ENCODE measurements at regions not wholly inside any gene's neighbourhood (a gene's known extent, or its start where the extent isn't known, plus 50 kb on each side); places are given as distances from the start of the nearest gene placed in this dataset.
"Not testable (repeated sequence)": the region's sequence is repeated elsewhere in the genome, so short reads cannot be mapped to it uniquely, and the experiment has no call there.

- TF ChIP-seq, protein P1, sequence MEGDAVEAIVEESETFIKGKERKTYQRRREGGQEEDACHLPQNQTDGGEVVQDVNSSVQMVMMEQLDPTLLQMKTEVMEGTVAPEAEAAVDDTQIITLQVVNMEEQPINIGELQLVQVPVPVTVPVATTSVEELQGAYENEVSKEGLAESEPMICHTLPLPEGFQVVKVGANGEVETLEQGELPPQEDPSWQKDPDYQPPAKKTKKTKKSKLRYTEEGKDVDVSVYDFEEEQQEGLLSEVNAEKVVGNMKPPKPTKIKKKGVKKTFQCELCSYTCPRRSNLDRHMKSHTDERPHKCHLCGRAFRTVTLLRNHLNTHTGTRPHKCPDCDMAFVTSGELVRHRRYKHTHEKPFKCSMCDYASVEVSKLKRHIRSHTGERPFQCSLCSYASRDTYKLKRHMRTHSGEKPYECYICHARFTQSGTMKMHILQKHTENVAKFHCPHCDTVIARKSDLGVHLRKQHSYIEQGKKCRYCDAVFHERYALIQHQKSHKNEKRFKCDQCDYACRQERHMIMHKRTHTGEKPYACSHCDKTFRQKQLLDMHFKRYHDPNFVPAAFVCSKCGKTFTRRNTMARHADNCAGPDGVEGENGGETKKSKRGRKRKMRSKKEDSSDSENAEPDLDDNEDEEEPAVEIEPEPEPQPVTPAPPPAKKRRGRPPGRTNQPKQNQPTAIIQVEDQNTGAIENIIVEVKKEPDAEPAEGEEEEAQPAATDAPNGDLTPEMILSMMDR (IDR thresholded peaks at IDR 0.05; ENCODE audit: insufficient read depth, low read length, poor library complexity, severe bottlenecking): not testable (repeated sequence)
- not testable (repeated sequence) for TF ChIP-seq EZH2phosphoT487 (conservative IDR thresholded peaks at IDR 0.05; ENCODE audit: low read length)
Observed at GRCh38 chr13:46448148-46448547, 61.1 kb upstream of the RUBCNL start.

Measured in SU-DHL-6 (cell line).